GM12891 (cell line): ENCODE measurements at regions not wholly inside any gene's neighbourhood (a gene's known extent, or its start where the extent isn't known, plus 50 kb on each side); places are given as distances from the start of the nearest gene placed in this dataset.

Experiments used
- POLR2A ChIP-seq: IDR thresholded peaks from 2 replicates; pipeline ENCODE4 v1.6.1; 2011; ENCODE audit warnings: low read depth, low read length, control low read depth
- POLR2AphosphoS5 ChIP-seq: IDR thresholded peaks from 2 replicates; pipeline ENCODE4 v1.6.1; 2011; ENCODE audit warnings: low read depth, low read length, control low read depth

- TF ChIP-seq POLR2A (no peak), POLR2AphosphoS5 (no peak)
Measured at GRCh38 chr5:175133185-175133584, 310.8 kb downstream of the DRD1 start.
